ENCODE measurements at regions not wholly inside any gene's neighbourhood (a gene's known extent, or its start where the extent isn't known, plus 50 kb on each side); places are given as distances from the start of the nearest gene placed in this dataset.

- CTCF ChIA-PET, result no interaction called here
- H3K4me3 ChIP-seq (ENCODE audit: low read depth, low read length), result no peak overlapping the region
- POLR2A ChIA-PET, result no interaction called here
- DNase-seq (ENCODE audit: low read depth, low spot score), result no peak
- TF ChIP-seq, protein P1, sequence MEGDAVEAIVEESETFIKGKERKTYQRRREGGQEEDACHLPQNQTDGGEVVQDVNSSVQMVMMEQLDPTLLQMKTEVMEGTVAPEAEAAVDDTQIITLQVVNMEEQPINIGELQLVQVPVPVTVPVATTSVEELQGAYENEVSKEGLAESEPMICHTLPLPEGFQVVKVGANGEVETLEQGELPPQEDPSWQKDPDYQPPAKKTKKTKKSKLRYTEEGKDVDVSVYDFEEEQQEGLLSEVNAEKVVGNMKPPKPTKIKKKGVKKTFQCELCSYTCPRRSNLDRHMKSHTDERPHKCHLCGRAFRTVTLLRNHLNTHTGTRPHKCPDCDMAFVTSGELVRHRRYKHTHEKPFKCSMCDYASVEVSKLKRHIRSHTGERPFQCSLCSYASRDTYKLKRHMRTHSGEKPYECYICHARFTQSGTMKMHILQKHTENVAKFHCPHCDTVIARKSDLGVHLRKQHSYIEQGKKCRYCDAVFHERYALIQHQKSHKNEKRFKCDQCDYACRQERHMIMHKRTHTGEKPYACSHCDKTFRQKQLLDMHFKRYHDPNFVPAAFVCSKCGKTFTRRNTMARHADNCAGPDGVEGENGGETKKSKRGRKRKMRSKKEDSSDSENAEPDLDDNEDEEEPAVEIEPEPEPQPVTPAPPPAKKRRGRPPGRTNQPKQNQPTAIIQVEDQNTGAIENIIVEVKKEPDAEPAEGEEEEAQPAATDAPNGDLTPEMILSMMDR (IDR thresholded peaks at IDR 0.05; ENCODE audit: insufficient read depth, low read length, missing control alignments), result no peak
Observed at GRCh38 chr4:117455088-117455487, 369.7 kb upstream of the TRAM1L1 start.

DNA sequence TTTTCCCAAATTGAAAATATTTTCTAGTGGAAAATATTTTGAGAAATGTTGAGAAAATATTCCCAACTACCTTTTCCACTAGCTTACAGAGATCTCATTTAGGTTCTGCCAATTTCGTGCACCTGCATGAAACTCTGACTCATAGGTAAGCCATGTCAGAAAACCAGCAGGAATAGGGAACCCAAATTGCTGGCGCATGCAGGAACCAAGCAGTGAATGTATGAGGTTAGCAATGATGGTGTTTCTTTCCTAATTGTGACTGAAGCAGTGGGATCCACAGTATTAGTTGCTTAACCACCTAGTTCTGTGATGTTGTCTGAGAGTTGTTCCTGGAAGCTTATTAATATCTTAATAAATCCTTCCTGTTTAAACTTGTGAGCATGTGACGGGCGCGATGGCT, 381.0 kb upstream of the TRAM1L1 start:
- no peak for DNase-seq (ENCODE audit: low read depth, low spot score)
- POLR2A ChIA-PET, result no interaction called here
- TF ChIP-seq, protein P1 (IDR thresholded peaks at IDR 0.05; ENCODE audit: insufficient read depth, low read length, missing control alignments), result no peak

DNA sequence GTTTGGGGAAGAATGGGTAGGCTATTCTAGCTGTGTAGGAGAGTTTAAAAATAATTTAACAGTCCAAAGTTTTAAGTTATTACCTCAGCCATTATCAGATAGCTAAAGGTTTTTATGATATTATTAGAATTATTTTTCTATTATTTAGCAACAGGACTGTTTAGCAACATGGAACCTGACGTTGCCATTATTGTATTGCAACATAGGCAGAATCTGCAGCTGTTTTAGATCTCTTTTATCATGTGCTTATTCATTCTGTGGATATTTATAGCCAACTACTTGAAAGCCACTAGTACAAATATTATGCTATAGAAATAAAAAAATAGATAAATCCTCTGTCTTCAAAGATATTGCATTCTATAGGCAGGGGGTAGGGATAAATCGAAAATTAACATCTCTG, 382.0 kb upstream of the TRAM1L1 start:
- H3K4me3 ChIP-seq (ENCODE audit: low read depth, low read length), result no peak overlapping the region
- TF ChIP-seq, protein P1 (IDR thresholded peaks at IDR 0.05; ENCODE audit: insufficient read depth, low read length, missing control alignments), result no peak
- POLR2A ChIA-PET, result no interaction called here
- CTCF ChIA-PET, result no interaction called here
- DNase-seq (ENCODE audit: low read depth, low spot score), result no peak

More for the DNA sequence above, 381.0 kb upstream of the TRAM1L1 start:
- H3K4me3 ChIP-seq (ENCODE audit: low read depth, low read length), result no peak overlapping the region
- CTCF ChIA-PET, result no interaction called here

DNA sequence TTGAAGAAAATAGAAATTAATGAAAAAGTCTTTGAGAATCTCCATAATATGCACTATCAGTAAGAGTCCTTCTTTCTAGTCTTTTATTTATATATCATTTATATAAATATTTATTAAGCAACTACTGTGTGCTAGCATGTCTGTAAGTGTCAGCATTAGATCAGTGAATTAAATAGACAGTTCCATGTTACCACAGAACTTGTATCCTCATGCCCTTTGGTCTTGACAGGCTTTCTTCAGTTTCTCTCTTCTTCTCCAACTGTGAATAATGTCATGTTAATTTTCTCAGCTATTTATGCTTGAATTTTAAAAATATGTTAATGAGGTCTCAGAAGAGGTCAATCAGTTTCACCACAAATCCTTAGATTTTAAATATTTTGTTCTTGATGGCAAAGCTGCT, 389.6 kb upstream of the TRAM1L1 start:
- DNase-seq (ENCODE audit: low read depth, low spot score), result no peak
- CTCF ChIA-PET, result no interaction called here
- POLR2A ChIA-PET, result no interaction called here
- no peak overlapping the region for H3K4me3 ChIP-seq (ENCODE audit: low read depth, low read length)
- TF ChIP-seq, protein P1 (IDR thresholded peaks at IDR 0.05; ENCODE audit: insufficient read depth, low read length, missing control alignments), result no peak

GRCh38 chr4:117477925-117478324, 392.5 kb upstream of the TRAM1L1 start:
- DNase-seq (ENCODE audit: low read depth, low spot score), result no peak
- ChIA-PET POLR2A (no interaction called here), CTCF (no interaction called here)
- H3K4me3 ChIP-seq (ENCODE audit: low read depth, low read length), result no peak overlapping the region
- TF ChIP-seq, protein P1 (IDR thresholded peaks at IDR 0.05; ENCODE audit: insufficient read depth, low read length, missing control alignments), result no peak

- TF ChIP-seq, protein P1 (IDR thresholded peaks at IDR 0.05; ENCODE audit: insufficient read depth, low read length, missing control alignments), result no peak
- POLR2A ChIA-PET, result no interaction called here
- DNase-seq (ENCODE audit: low read depth, low spot score), result no peak
- no peak overlapping the region for H3K4me3 ChIP-seq (ENCODE audit: low read depth, low read length)
- CTCF ChIA-PET, result no interaction called here
Observed at GRCh38 chr4:117478702-117479101, 393.3 kb upstream of the TRAM1L1 start.

Measured in AG04449 (cell line).